SK-N-SH treated with all-trans-retinoic acid at 6 μM for 48 hours (cell line): ENCODE measurements at regions not wholly inside any gene's neighbourhood (a gene's known extent, or its start where the extent isn't known, plus 50 kb on each side); places are given as distances from the start of the nearest gene placed in this dataset.
"Not testable (repeated sequence)": the region's sequence is repeated elsewhere in the genome, so short reads cannot be mapped to it uniquely, and the experiment has no call there.

Source experiments
- ATAC-seq: fragments of 200-7000 bp; cut with Tn5 transposase; 3 replicates; pipeline ENCODE4 v1.9.1; 2020; ENCODE audit warnings: mild to moderate bottlenecking, moderate library complexity
- ARNTL ChIP-seq: fragments of 450-650 bp; formaldehyde crosslinking; IDR thresholded peaks from 2 replicates; pipeline ENCODE4 v1.5.0; 2020; ENCODE audit warnings: low read depth, mild to moderate bottlenecking, moderate library complexity, borderline replicate concordance
- BACH2 ChIP-seq: fragments of 250-450 bp; sonication (Bioruptor Pico); IDR thresholded peaks from 2 replicates; pipeline ENCODE4 v1.9.0; 2021; ENCODE audit warnings: mild to moderate bottlenecking, borderline replicate concordance
- CSDC2 ChIP-seq: fragments of 250-450 bp; sonication (Bioruptor Pico); IDR thresholded peaks from 2 replicates; pipeline ENCODE4 v1.5.0; 2020; ENCODE audit warnings: mild to moderate bottlenecking, moderate library complexity
- ESRRG ChIP-seq: fragments of 250-450 bp; sonication (Bioruptor Pico); IDR thresholded peaks from 2 replicates; pipeline ENCODE4 v1.6.1; 2021; ENCODE audit warnings: mild to moderate bottlenecking
- GLIS3 ChIP-seq: fragments of 250-450 bp; sonication (Bioruptor Pico); IDR thresholded peaks from 2 replicates; pipeline ENCODE4 v1.5.0; 2020; ENCODE audit warnings: mild to moderate bottlenecking, moderate library complexity
- ISL1 ChIP-seq: fragments of 250-450 bp; sonication (Bioruptor Pico); IDR thresholded peaks from 2 replicates; pipeline ENCODE4 v2.1.2; 2022; ENCODE audit warnings: mild to moderate bottlenecking, moderate library complexity
- PPARA ChIP-seq: fragments of 250-450 bp; sonication (Bioruptor Pico); IDR thresholded peaks from 2 replicates; pipeline ENCODE4 v1.5.0; 2020; ENCODE audit warnings: mild to moderate bottlenecking, borderline replicate concordance
- RARB ChIP-seq: fragments of 250-450 bp; sonication (Bioruptor Pico); IDR thresholded peaks from 2 replicates; pipeline ENCODE4 v1.8.0; 2021; ENCODE audit warnings: mild to moderate bottlenecking, moderate library complexity
- SNAI2 ChIP-seq: fragments of 250-450 bp; sonication (Bioruptor Pico); IDR thresholded peaks from 2 replicates; pipeline ENCODE4 v1.5.0; 2020; ENCODE audit warnings: mild to moderate bottlenecking, moderate library complexity
- TCF4 ChIP-seq: fragments of 250-450 bp; sonication (Bioruptor Pico); IDR thresholded peaks from 2 replicates; pipeline ENCODE4 v1.8.0; 2021; ENCODE audit warnings: mild to moderate bottlenecking, moderate library complexity, borderline replicate concordance
- TOX ChIP-seq: fragments of 250-450 bp; sonication (Bioruptor Pico); IDR thresholded peaks from 2 replicates; pipeline ENCODE4 v1.8.0; 2021; ENCODE audit warnings: mild to moderate bottlenecking, moderate library complexity, borderline replicate concordance
- ZFP3 ChIP-seq: fragments of 250-450 bp; sonication (Bioruptor Pico); IDR thresholded peaks from 2 replicates; pipeline ENCODE4 v1.5.0; 2020; ENCODE audit warnings: mild to moderate bottlenecking, moderate library complexity
- ZFP30 ChIP-seq: fragments of 450-650 bp; formaldehyde crosslinking; IDR thresholded peaks from 2 replicates; pipeline ENCODE4 v1.5.0; 2022; ENCODE audit warnings: mild to moderate bottlenecking, moderate library complexity
- ZNF565 ChIP-seq: fragments of 450-650 bp; formaldehyde crosslinking; conservative IDR thresholded peaks from 2 replicates; pipeline ENCODE4 v1.5.0; 2020; ENCODE audit warnings: low read depth, mild to moderate bottlenecking, moderate library complexity
- ZNF70 ChIP-seq: fragments of 450-650 bp; formaldehyde crosslinking; IDR thresholded peaks from 2 replicates; pipeline ENCODE4 v1.5.0; 2020; ENCODE audit warnings: mild to moderate bottlenecking, moderate library complexity
- ZNF8 ChIP-seq: fragments of 450-650 bp; formaldehyde crosslinking; IDR thresholded peaks from 2 replicates; pipeline ENCODE4 v1.5.0; 2020; ENCODE audit warnings: mild to moderate bottlenecking, moderate library complexity
- TF ChIP-seq, protein P1 (sequence below): fragments of 250-450 bp; sonication (Bioruptor Pico); IDR thresholded peaks from 2 replicates; pipeline ENCODE4 v1.5.1; 2020; ENCODE audit warnings: low read depth, mild to moderate bottlenecking, moderate library complexity
- TF ChIP-seq, protein P2 (sequence below): fragments of 250-450 bp; sonication (Bioruptor Pico); IDR thresholded peaks from 2 replicates; pipeline ENCODE4 v1.5.1; 2021; ENCODE audit warnings: mild to moderate bottlenecking, moderate library complexity
- TF ChIP-seq, protein P3 (sequence below): fragments of 250-450 bp; sonication (Bioruptor Pico); IDR thresholded peaks from 2 replicates; pipeline ENCODE4 v1.8.0; 2021; ENCODE audit warnings: low read depth, mild to moderate bottlenecking, moderate library complexity, borderline replicate concordance
- TF ChIP-seq, protein P4 (sequence below): fragments of 250-450 bp; sonication (Bioruptor Pico); IDR thresholded peaks from 2 replicates; pipeline ENCODE4 v1.5.0; 2020; ENCODE audit warnings: mild to moderate bottlenecking, moderate library complexity

DNA sequence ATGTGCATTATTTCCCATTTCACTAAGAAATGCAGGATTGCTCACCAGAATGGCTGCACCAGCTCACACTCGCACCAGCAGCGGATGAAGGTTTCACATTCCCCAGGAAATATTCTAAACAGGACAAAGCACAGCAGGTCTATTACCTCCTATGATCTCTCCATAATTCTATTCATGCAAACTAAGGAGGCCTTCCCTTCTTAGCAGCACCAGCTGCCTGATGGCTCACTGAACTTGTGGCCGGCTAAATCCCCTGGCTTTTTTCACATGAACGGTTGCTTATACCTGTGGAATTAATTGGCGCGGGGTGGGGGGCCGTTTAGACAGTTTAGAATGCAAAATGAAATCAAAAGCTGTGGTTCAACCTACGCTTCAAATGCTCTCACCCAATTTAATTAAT lies 73.5 kb upstream of the SRD5A3 start:
- no peak for ATAC-seq
- TF ChIP-seq BACH2 (CRISPR knock-in tag), result no peak
- TF ChIP-seq, protein P1, sequence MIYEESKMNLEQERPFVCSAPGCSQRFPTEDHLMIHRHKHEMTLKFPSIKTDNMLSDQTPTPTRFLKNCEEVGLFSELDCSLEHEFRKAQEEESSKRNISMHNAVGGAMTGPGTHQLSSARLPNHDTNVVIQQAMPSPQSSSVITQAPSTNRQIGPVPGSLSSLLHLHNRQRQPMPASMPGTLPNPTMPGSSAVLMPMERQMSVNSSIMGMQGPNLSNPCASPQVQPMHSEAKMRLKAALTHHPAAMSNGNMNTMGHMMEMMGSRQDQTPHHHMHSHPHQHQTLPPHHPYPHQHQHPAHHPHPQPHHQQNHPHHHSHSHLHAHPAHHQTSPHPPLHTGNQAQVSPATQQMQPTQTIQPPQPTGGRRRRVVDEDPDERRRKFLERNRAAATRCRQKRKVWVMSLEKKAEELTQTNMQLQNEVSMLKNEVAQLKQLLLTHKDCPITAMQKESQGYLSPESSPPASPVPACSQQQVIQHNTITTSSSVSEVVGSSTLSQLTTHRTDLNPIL (CRISPR knock-in tag), result no peak
- no peak for TF ChIP-seq ARNTL (CRISPR knock-in tag)

DNA sequence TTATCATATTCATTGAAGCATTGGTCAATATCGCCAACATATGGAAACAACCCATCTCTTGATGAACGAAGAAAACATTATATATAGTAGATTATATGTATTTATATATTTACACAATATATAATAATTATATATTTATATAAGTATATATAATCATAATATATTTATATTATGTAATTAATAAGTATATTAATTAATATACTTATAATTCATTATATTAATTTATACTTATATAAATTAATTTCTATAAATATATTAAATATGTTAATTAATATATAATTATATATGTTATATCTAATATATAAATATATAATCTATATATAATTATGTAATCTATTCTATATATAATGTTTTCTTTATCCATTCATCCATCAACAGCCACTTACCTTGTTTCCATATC lies 69.0 kb upstream of the SRD5A3 start:
- no peak for ATAC-seq
- TF ChIP-seq GLIS3 (CRISPR knock-in tag) (no peak), ISL1 (no peak), ZNF8 (CRISPR knock-in tag) (no peak), ARNTL (CRISPR knock-in tag) (no peak), ZNF70 (CRISPR knock-in tag) (no peak), TCF4 (CRISPR knock-in tag) (no peak), ZFP3 (CRISPR knock-in tag) (no peak), BACH2 (CRISPR knock-in tag) (no peak), PPARA (CRISPR knock-in tag) (no peak)
- TF ChIP-seq, protein P2, sequence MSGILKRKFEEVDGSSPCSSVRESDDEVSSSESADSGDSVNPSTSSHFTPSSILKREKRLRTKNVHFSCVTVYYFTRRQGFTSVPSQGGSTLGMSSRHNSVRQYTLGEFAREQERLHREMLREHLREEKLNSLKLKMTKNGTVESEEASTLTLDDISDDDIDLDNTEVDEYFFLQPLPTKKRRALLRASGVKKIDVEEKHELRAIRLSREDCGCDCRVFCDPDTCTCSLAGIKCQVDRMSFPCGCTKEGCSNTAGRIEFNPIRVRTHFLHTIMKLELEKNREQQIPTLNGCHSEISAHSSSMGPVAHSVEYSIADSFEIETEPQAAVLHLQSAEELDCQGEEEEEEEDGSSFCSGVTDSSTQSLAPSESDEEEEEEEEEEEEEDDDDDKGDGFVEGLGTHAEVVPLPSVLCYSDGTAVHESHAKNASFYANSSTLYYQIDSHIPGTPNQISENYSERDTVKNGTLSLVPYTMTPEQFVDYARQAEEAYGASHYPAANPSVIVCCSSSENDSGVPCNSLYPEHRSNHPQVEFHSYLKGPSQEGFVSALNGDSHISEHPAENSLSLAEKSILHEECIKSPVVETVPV, result no peak
- TF ChIP-seq, protein P3, sequence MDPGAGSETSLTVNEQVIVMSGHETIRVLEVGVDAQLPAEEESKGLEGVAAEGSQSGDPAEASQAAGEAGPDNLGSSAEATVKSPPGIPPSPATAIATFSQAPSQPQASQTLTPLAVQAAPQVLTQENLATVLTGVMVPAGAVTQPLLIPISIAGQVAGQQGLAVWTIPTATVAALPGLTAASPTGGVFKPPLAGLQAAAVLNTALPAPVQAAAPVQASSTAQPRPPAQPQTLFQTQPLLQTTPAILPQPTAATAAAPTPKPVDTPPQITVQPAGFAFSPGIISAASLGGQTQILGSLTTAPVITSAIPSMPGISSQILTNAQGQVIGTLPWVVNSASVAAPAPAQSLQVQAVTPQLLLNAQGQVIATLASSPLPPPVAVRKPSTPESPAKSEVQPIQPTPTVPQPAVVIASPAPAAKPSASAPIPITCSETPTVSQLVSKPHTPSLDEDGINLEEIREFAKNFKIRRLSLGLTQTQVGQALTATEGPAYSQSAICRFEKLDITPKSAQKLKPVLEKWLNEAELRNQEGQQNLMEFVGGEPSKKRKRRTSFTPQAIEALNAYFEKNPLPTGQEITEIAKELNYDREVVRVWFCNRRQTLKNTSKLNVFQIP (CRISPR knock-in tag), result no peak
- TF ChIP-seq, all 23 proteins: peak for 0

DNA sequence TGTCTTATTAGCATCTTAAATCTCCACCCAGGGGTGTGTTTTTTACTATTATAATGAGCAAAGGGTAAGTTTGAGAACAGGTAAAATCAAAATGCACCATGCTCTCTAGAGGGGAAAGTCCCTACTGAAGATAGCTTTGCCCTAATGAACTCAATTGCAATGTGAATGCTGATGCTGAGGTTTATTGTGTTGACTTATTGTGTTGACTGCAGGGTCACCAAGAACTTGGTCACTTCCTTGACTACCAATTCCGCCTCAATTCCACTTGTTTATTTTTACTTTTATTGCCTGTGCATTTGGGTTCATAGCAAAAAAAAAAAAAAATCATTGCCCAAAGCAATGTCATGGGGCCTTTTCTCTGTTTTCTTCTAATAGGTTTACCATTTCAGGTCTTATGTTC lies 67.7 kb upstream of the SRD5A3 start:
- TF ChIP-seq RARB (CRISPR knock-in tag) (no peak), ISL1 (no peak), TCF4 (CRISPR knock-in tag) (no peak), ZFP30 (no peak), SNAI2 (CRISPR knock-in tag) (no peak), TOX (CRISPR knock-in tag) (no peak), ESRRG (CRISPR knock-in tag) (no peak), BACH2 (CRISPR knock-in tag) (no peak), ARNTL (CRISPR knock-in tag) (no peak), ZNF70 (CRISPR knock-in tag) (no peak), CSDC2 (no peak), ZNF565 (CRISPR knock-in tag) (no peak)
- TF ChIP-seq, protein P4, sequence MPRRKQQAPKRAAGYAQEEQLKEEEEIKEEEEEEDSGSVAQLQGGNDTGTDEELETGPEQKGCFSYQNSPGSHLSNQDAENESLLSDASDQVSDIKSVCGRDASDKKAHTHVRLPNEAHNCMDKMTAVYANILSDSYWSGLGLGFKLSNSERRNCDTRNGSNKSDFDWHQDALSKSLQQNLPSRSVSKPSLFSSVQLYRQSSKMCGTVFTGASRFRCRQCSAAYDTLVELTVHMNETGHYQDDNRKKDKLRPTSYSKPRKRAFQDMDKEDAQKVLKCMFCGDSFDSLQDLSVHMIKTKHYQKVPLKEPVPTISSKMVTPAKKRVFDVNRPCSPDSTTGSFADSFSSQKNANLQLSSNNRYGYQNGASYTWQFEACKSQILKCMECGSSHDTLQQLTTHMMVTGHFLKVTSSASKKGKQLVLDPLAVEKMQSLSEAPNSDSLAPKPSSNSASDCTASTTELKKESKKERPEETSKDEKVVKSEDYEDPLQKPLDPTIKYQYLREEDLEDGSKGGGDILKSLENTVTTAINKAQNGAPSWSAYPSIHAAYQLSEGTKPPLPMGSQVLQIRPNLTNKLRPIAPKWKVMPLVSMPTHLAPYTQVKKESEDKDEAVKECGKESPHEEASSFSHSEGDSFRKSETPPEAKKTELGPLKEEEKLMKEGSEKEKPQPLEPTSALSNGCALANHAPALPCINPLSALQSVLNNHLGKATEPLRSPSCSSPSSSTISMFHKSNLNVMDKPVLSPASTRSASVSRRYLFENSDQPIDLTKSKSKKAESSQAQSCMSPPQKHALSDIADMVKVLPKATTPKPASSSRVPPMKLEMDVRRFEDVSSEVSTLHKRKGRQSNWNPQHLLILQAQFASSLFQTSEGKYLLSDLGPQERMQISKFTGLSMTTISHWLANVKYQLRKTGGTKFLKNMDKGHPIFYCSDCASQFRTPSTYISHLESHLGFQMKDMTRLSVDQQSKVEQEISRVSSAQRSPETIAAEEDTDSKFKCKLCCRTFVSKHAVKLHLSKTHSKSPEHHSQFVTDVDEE (CRISPR knock-in tag), result no peak
- TF ChIP-seq, protein P1 (CRISPR knock-in tag), result no peak
- TF ChIP-seq, protein P2, result no peak
- TF ChIP-seq, protein P3 (CRISPR knock-in tag), result no peak
- no peak for ATAC-seq

DNA sequence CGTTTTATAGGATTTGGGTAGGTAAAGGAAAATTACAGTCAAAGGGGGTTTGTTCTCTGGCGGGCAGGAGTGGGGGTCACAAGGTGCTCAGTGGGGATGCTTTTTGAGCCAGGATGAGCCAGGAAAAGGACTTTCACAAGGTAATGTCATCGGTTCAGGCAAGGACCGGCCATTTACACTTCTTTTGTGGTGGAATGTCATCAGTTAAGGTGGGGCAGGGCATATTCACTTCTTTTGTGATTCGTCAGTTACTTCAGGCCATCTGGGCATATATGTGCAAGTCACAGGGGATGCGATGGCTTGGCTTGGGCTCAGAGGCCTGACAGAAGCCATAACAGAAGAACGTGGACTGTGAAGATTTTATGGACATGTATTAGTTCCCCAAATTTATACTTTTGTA lies 65.6 kb upstream of the SRD5A3 start:
- ATAC-seq, result not testable (repeated sequence)

DNA sequence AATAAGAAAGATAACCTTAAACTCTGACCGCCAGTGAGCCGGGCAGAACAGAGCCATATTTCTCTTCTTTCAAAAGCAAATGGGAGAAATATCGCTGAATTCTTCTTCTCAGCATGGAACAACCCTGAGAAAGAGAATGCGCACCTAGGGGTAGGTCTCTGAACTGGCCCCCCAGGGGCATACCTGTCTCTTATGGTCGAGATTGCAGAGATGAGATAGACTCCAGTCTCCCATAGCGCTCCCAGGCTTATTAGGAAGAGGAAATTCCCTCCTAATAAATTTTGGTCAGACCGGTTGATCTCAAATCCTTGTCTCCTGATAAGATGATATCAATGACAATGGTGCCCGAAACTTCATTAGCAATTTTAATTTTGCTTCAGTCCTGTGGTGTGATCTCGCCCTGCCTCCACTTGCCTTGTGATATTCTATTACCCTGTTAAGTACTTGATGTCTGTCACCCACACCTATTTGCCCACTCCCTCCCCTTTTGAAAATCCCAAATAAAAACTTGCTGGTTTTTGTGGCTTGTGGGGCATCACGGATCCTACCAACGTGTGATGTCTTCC lies 64.8 kb upstream of the SRD5A3 start:
- not testable (repeated sequence) for ATAC-seq
